ENCODE measurements at regions not wholly inside any gene's neighbourhood (a gene's known extent, or its start where the extent isn't known, plus 50 kb on each side); places are given as distances from the start of the nearest gene placed in this dataset.

GRCh38 chr4:27703771-27704170, 843.1 kb downstream of the STIM2 start:
- TF ChIP-seq, protein P1, sequence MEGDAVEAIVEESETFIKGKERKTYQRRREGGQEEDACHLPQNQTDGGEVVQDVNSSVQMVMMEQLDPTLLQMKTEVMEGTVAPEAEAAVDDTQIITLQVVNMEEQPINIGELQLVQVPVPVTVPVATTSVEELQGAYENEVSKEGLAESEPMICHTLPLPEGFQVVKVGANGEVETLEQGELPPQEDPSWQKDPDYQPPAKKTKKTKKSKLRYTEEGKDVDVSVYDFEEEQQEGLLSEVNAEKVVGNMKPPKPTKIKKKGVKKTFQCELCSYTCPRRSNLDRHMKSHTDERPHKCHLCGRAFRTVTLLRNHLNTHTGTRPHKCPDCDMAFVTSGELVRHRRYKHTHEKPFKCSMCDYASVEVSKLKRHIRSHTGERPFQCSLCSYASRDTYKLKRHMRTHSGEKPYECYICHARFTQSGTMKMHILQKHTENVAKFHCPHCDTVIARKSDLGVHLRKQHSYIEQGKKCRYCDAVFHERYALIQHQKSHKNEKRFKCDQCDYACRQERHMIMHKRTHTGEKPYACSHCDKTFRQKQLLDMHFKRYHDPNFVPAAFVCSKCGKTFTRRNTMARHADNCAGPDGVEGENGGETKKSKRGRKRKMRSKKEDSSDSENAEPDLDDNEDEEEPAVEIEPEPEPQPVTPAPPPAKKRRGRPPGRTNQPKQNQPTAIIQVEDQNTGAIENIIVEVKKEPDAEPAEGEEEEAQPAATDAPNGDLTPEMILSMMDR (IDR thresholded peaks at IDR 0.05), result no peak
- TF ChIP-seq POLR2A (IDR thresholded peaks at IDR 0.05), result no peak

Data from lower leg skin (tissue), 3 donors.